ENCODE measurements at regions not wholly inside any gene's neighbourhood (a gene's known extent, or its start where the extent isn't known, plus 50 kb on each side); places are given as distances from the start of the nearest gene placed in this dataset.

GRCh38 chr6:134819236-134819635, 130.7 kb downstream of the ALDH8A1 start:
- H3K9me3 Mint-ChIP-seq = no peaks in the 10 kb centered on the region
- CTCF ChIA-PET = no interaction called here
- intact Hi-C loops (cut with micrococcal nuclease) = no loop called here
- H3K36me3 Mint-ChIP-seq (ENCODE audit: low read depth) = no peaks in the 10 kb centered on the region
- no peak for ATAC-seq
- TF ChIP-seq CTCF (IDR thresholded peaks at IDR 0.05) = no peak
- no peaks in the 10 kb centered on the region for H3K4me1 Mint-ChIP-seq (ENCODE audit: low read depth)
- peaks cover 3% of the 10 kb centered on the region for H3K27me3 Mint-ChIP-seq
- no peak overlapping the region for H3K4me3 Mint-ChIP-seq
- DNase-seq = no peak
- H3K27ac Mint-ChIP-seq = no peak overlapping the region
- POLR2A ChIA-PET = no interaction called here

GRCh38 chr6:134817448-134817847, 132.5 kb downstream of the ALDH8A1 start:
- DNase-seq (no peak), ATAC-seq (no peak)
- POLR2A ChIA-PET = no interaction called here
- intact Hi-C loops (cut with micrococcal nuclease) = no loop called here
- H3K36me3 Mint-ChIP-seq (ENCODE audit: low read depth) = no peaks in the 10 kb centered on the region
- CTCF ChIA-PET = interaction anchor here (1.2 to 1.3 kb wide), 2 partner anchors 661 to 694 kb away, joined by 3 to 4 read pairs; no protein-coding TSS in a partner anchor
- H3K4me3 Mint-ChIP-seq = no peak overlapping the region
- no peaks in the 10 kb centered on the region for H3K4me1 Mint-ChIP-seq (ENCODE audit: low read depth)
- no peaks in the 10 kb centered on the region for H3K27me3 Mint-ChIP-seq
- H3K9me3 Mint-ChIP-seq = no peaks in the 10 kb centered on the region
- H3K27ac Mint-ChIP-seq = no peak overlapping the region
- no peak for TF ChIP-seq CTCF (IDR thresholded peaks at IDR 0.05)

- H3K27ac Mint-ChIP-seq = no peak overlapping the region
- no peaks in the 10 kb centered on the region for H3K36me3 Mint-ChIP-seq (ENCODE audit: low read depth)
- no peaks in the 10 kb centered on the region for H3K9me3 Mint-ChIP-seq
- H3K27me3 Mint-ChIP-seq = no peaks in the 10 kb centered on the region
- H3K4me1 Mint-ChIP-seq (ENCODE audit: low read depth) = no peaks in the 10 kb centered on the region
- ATAC-seq (no peak), DNase-seq (no peak)
- intact Hi-C loops (cut with micrococcal nuclease) = no loop called here
- ChIA-PET CTCF (interaction anchor here (1.2 to 1.3 kb wide), 2 partner anchors 661 to 693 kb away, joined by 3 to 4 read pairs; no protein-coding TSS in a partner anchor), POLR2A (no interaction called here)
- TF ChIP-seq CTCF (IDR thresholded peaks at IDR 0.05) = no peak
- H3K4me3 Mint-ChIP-seq = no peak overlapping the region
These were observed 133.1 kb downstream of the ALDH8A1 start for GRCh38 chr6:134816780-134817179.

- intact Hi-C loops (cut with micrococcal nuclease) = no loop called here
- H3K36me3 Mint-ChIP-seq (ENCODE audit: low read depth) = no peaks in the 10 kb centered on the region
- no peaks in the 10 kb centered on the region for H3K4me1 Mint-ChIP-seq (ENCODE audit: low read depth)
- DNase-seq = no peak
- ChIA-PET POLR2A (interaction anchor here (0.7 kb wide), 1 partner anchor 15 kb away, joined by 3 read pairs; no protein-coding TSS in a partner anchor), CTCF (interaction anchor here (1.2 to 1.3 kb wide), 2 partner anchors 660 to 693 kb away, joined by 3 to 4 read pairs; no protein-coding TSS in a partner anchor)
- no peaks in the 10 kb centered on the region for H3K9me3 Mint-ChIP-seq
- no peak overlapping the region for H3K4me3 Mint-ChIP-seq
- no peaks in the 10 kb centered on the region for H3K27me3 Mint-ChIP-seq
- TF ChIP-seq CTCF (IDR thresholded peaks at IDR 0.05) = no peak
- no peak for ATAC-seq
- no peak overlapping the region for H3K27ac Mint-ChIP-seq
These were observed 133.6 kb downstream of the ALDH8A1 start for GRCh38 chr6:134816300-134816699.

- H3K27ac Mint-ChIP-seq = no peak overlapping the region
- no peak for TF ChIP-seq CTCF (IDR thresholded peaks at IDR 0.05)
- no peaks in the 10 kb centered on the region for H3K27me3 Mint-ChIP-seq
- no peaks in the 10 kb centered on the region for H3K36me3 Mint-ChIP-seq (ENCODE audit: low read depth)
- H3K4me1 Mint-ChIP-seq (ENCODE audit: low read depth) = no peaks in the 10 kb centered on the region
- POLR2A ChIA-PET = no interaction called here
- DNase-seq (no peak), ATAC-seq (no peak)
- CTCF ChIA-PET = interaction anchor here (0.8 to 2.0 kb wide), 3 partner anchors 9 to 665 kb away, joined by 3 to 8 read pairs (median 4); no protein-coding TSS in a partner anchor
- no peaks in the 10 kb centered on the region for H3K9me3 Mint-ChIP-seq
- intact Hi-C loops (cut with micrococcal nuclease) = no loop called here
- no peak overlapping the region for H3K4me3 Mint-ChIP-seq
These were observed 135.7 kb downstream of the ALDH8A1 start for GRCh38 chr6:134814076-134814695.
